ENCODE measurements at regions not wholly inside any gene's neighbourhood (a gene's known extent, or its start where the extent isn't known, plus 50 kb on each side); places are given as distances from the start of the nearest gene placed in this dataset.

DNA sequence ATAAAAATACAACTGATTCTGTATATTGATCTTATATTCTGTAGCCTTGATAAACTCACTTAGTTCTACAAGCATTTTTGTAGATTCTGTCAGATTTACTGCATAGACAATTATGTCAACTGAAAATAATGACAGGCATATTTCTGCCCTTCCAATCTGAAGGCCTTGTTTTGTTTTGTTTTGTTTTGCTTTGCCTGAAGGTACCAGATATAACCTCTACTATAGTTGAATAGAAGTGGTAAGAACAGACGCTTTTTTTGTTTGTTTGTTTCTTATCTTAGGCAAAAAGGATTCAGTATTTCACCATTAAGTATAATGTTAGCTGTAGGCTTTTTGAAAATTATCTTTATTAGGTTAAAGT lies 64.6 kb upstream of the RSPO3 start:
- TF ChIP-seq ZNF555 (tag by site-specific recombination; conservative IDR thresholded peaks at IDR 0.05): no peak
- TF ChIP-seq, protein P1, sequence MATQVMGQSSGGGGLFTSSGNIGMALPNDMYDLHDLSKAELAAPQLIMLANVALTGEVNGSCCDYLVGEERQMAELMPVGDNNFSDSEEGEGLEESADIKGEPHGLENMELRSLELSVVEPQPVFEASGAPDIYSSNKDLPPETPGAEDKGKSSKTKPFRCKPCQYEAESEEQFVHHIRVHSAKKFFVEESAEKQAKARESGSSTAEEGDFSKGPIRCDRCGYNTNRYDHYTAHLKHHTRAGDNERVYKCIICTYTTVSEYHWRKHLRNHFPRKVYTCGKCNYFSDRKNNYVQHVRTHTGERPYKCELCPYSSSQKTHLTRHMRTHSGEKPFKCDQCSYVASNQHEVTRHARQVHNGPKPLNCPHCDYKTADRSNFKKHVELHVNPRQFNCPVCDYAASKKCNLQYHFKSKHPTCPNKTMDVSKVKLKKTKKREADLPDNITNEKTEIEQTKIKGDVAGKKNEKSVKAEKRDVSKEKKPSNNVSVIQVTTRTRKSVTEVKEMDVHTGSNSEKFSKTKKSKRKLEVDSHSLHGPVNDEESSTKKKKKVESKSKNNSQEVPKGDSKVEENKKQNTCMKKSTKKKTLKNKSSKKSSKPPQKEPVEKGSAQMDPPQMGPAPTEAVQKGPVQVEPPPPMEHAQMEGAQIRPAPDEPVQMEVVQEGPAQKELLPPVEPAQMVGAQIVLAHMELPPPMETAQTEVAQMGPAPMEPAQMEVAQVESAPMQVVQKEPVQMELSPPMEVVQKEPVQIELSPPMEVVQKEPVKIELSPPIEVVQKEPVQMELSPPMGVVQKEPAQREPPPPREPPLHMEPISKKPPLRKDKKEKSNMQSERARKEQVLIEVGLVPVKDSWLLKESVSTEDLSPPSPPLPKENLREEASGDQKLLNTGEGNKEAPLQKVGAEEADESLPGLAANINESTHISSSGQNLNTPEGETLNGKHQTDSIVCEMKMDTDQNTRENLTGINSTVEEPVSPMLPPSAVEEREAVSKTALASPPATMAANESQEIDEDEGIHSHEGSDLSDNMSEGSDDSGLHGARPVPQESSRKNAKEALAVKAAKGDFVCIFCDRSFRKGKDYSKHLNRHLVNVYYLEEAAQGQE (tag by site-specific recombination; IDR thresholded peaks at IDR 0.05): no peak
- no peak for TF ChIP-seq TCF7L2 (IDR thresholded peaks at IDR 0.05; ENCODE audit: borderline replicate concordance, low read depth, low read length)
- TF ChIP-seq, protein P2, sequence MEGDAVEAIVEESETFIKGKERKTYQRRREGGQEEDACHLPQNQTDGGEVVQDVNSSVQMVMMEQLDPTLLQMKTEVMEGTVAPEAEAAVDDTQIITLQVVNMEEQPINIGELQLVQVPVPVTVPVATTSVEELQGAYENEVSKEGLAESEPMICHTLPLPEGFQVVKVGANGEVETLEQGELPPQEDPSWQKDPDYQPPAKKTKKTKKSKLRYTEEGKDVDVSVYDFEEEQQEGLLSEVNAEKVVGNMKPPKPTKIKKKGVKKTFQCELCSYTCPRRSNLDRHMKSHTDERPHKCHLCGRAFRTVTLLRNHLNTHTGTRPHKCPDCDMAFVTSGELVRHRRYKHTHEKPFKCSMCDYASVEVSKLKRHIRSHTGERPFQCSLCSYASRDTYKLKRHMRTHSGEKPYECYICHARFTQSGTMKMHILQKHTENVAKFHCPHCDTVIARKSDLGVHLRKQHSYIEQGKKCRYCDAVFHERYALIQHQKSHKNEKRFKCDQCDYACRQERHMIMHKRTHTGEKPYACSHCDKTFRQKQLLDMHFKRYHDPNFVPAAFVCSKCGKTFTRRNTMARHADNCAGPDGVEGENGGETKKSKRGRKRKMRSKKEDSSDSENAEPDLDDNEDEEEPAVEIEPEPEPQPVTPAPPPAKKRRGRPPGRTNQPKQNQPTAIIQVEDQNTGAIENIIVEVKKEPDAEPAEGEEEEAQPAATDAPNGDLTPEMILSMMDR (tag by site-specific recombination; IDR thresholded peaks at IDR 0.05): no peak
- TF ChIP-seq, protein P3, sequence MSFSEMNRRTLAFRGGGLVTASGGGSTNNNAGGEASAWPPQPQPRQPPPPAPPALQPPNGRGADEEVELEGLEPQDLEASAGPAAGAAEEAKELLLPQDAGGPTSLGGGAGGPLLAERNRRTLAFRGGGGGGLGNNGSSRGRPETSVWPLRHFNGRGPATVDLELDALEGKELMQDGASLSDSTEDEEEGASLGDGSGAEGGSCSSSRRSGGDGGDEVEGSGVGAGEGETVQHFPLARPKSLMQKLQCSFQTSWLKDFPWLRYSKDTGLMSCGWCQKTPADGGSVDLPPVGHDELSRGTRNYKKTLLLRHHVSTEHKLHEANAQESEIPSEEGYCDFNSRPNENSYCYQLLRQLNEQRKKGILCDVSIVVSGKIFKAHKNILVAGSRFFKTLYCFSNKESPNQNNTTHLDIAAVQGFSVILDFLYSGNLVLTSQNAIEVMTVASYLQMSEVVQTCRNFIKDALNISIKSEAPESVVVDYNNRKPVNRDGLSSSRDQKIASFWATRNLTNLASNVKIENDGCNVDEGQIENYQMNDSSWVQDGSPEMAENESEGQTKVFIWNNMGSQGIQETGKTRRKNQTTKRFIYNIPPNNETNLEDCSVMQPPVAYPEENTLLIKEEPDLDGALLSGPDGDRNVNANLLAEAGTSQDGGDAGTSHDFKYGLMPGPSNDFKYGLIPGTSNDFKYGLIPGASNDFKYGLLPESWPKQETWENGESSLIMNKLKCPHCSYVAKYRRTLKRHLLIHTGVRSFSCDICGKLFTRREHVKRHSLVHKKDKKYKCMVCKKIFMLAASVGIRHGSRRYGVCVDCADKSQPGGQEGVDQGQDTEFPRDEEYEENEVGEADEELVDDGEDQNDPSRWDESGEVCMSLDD (tag by site-specific recombination; IDR thresholded peaks at IDR 0.05): no peak
- no peak for TF ChIP-seq ZNF324 (tag by site-specific recombination; IDR thresholded peaks at IDR 0.05)
- TF ChIP-seq, protein P4, sequence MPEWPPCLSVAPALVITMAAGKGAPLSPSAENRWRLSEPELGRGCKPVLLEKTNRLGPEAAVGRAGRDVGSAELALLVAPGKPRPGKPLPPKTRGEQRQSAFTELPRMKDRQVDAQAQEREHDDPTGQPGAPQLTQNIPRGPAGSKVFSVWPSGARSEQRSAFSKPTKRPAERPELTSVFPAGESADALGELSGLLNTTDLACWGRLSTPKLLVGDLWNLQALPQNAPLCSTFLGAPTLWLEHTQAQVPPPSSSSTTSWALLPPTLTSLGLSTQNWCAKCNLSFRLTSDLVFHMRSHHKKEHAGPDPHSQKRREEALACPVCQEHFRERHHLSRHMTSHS (tag by site-specific recombination; IDR thresholded peaks at IDR 0.05): no peak
- TF ChIP-seq RBAK (tag by site-specific recombination; IDR thresholded peaks at IDR 0.05): no peak
- no peak for TF ChIP-seq ZNF266 (tag by site-specific recombination; IDR thresholded peaks at IDR 0.05; ENCODE audit: low read depth)
- TF ChIP-seq ZNF624 (tag by site-specific recombination; IDR thresholded peaks at IDR 0.05): no peak

Data from HEK293 (cell line).